ENCODE measurements at regions not wholly inside any gene's neighbourhood (a gene's known extent, or its start where the extent isn't known, plus 50 kb on each side); places are given as distances from the start of the nearest gene placed in this dataset.

DNA sequence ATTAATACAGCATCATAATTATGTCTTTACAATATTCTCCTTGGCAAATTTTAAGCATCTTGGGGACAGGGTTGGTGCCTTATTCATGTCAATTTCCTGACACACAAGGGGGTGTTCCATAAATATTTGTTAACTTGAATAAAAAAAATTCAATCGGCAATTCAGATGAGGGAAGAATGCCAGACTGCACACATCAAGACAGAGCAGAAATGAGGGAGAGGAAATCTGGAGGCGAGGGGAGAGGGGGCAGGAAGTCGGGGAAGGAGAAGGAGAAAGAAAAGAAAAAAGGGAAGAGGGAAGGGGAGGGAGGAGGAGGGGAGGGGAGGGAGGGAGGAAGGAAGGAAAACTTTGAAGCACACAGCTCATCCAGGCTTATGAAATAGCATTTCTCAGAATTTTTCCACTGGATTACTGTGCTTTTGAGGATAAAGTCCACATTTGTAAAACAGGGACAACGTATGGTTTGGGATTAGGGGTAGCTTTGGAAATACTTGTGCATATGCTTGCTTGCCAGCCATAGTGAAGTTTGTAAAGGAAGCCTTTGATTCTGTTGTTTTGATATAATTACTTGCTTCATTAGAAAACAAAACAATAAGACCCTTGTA lies 362.1 kb downstream of the SAMD5 start:
- DNase-seq, result no peak

DNA sequence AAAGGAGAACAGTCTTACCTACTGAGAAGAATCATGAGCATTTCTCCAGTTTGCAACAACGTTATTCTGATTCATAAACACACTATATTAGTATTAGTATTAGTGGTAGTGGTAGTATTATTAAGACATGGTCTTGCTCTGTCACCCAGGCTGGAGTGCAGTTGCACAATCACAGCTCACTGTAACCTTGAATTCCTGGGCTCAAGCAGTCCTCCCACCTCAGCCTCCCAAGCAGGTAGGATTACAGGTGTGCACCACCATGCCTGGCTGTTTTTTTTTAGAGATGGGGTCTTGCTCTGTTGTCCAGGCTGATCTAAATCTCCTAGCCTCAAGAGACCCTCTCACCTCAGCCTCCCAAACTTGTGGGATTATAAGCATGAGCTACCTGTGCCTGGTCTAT lies 363.5 kb downstream of the SAMD5 start:
- DNase-seq, result no peak

DNA sequence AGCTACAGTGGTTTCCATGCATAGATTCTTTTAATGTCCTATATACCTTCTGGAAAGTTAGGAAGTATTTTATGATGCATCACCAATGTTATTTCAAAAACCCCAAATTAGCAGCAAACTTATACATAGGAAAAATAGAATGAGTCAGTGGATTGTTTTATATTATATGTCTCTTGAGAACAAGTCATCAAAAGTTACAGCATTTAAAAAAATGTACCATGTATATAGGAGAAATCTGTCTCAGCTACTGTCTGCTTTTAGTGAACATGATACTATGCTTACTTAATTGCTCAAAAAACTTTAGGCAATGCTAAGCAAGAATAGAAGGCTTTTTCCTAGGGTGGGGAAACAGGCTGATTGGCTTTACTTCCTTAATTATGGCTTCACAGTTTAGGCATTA lies 365.3 kb downstream of the SAMD5 start:
- no peak for DNase-seq

DNA sequence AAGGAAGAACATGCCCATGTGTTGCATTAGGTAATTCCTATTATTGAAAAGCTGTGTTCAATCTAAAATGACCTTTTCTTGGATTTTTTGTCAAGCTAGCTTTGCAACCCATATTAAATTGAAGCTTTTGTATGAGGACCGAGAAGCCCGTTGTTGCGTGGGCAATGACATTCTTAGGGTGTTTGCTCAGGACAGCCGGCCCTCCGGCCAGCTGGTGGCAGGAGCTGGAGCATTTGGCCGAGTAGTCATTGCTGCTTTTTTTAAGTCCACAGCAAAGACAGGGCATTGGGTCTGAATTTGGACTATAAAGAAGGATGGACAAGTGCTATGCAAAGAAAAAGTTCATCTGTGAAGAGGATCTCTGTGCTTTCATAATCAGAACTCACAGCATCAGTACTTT lies 365.8 kb downstream of the SAMD5 start:
- DNase-seq, result no peak

DNA sequence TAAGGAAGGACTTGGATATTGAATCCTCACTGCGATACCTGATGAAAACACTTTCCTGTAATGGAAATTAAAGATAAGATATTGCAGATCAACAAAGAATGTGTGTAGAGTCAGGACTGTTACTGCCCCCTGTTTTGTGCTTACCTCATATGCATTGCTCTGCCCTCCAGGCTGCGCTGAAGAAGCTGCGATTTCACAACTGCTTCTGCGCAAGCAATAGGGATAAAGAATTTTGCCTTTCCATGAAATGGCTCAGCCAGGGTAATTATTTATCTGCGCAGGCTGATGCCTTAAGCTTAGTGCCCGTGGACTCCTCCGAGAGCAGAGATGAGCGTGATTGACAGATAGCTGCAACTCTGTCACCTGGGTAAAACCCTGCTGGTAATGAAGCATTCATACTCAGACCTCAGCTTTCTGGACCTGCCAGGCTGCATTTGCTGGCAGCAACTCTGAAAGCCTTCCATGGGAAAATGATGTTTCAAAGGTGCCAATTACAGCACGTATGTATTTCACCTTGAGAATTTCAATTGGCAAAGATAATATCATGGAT lies 370.6 kb downstream of the SAMD5 start:
- DNase-seq, result no peak

DNA sequence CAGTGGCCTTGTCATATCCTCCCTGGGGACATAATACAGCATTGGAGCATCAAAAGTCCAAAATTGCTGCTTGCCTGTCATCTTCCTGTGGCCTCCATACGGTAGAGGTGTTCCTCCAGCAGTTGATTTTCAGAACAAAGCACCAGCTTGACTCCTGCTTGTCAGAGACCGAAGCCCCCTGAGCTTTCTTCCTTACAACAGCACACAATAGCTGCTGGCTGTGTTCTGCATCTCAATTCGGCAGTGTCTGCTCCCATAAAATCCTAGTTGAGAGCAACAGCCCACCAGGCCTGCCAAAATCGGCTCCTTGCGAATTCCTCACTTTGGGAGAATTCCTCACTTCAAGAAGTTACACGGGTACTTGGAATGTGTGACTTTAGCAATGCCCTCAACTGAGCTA lies 372.9 kb downstream of the SAMD5 start:
- no peak for DNase-seq

DNA sequence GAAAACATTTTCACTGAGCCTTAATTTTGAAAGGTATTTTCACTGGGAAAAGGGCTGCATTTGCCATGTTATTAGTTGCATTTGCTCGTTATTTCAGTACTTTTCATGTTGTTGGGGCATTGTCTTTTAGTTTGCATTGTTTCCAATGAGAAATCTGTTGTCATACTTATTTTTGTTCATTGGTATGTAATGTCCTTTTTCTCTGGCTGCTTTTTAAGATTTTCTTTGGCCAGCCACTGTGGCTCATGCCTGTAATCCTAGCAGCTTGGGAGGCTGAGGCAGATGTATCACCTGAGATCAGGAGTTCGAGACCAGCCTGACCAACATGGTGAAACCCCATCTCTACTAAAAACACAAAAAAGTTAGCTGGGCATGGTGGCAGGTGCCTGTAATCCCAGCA lies 379.9 kb downstream of the SAMD5 start:
- no peak for DNase-seq

DNA sequence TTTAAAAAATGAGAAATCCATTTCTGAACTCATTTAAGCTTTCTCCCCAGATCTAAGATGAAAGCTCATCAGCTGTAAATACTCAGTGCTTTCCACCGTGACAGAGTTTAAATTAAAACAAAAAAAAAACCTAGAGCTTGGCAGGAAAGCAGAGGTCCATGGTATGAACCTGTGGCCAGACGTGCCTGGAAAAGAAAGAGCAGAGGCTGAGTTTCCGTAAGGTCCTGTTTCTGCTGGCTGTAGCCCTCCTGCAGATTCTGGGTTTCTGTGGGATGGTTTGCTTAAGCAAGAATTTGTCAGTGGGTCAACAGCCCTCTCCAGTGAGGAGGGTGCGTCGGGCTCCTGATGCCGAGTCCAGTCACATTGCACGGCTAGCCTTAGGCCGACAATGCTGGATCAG lies 383.2 kb downstream of the SAMD5 start:
- DNase-seq, result no peak

DNA sequence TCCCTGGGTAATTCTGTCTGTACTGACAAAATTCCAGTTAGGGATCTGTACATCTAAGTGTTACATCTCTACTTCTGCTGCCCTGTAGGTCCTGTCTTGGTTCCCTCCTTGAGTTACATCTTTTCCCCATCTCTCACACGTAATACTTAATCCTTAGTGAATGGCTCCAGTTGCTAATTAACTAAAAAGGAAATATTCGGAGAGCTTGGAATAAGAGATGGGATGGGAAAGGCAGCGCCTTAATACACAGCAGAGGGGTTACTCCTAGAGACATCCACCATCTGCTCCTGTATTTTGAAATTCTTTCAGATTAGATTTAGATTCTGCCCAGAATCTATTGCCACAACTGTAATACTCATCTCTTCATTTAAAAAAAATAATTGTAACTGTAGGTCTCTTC lies 384.0 kb downstream of the SAMD5 start:
- DNase-seq, result no peak

DNA sequence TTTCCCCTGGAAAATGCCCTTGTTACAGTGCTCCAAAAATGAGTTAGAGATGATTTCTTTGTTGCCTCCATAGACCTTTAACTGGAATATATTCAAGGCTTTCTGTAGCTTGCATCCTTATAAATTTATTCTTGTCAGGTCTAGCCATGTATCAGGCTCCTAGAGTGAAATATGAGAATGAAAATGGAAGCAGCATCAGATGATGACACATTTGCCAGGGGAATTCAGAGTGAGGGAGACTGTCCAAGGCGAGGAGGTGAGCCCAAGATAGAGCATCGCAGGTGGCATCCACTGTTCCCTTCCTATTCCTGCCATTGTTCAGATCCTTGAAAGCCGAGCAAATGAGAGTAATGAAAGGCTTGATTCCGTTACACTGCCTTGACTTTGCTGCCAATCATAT lies 386.8 kb downstream of the SAMD5 start:
- DNase-seq, result no peak

DNA sequence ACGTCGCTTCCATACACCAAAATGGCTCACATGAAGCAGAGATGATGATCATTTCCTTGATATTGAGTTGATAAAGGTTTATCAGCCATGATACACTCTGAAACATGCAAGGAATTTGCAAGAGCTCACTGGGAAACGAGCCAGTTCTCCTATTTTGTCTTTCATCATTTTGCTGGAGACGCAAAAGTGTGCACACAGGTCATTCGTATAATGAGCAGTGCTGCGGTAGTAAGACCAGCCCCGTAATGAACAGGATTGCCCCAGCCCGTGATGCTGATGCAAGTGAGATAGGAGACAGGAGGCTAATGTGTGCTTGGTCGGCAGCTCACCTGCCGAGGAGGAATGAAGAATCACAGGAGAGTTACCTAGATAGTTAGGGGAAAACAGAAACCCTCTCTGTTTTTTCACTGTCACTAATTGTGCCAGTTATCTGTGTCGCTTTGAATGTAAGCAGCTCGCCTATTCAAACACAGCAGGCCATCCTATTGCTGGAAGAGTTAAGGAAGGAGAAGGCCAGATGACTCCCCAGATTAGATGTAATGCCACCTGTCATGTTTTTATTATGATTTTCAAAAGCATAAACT lies 391.8 kb downstream of the SAMD5 start:
- no peak for DNase-seq

DNA sequence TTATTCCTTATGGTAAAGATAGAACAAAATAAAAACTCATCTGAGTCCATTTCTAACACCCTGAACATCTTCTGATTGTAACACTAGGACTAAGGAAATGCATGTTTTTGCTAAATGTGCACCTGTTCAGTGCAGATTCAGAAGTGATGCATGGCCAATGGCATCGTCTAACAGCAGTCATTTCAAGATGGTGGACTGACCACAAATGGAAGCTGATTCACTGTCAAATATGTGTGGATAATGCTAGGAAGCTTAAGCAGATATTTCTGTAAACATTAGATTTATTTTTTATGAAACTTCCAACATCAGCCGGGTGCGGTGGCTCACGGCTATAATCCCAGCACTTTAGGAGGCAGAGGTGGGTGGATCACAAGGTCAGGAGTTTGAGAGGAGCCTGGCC lies 394.8 kb downstream of the SAMD5 start:
- no peak for DNase-seq

DNA sequence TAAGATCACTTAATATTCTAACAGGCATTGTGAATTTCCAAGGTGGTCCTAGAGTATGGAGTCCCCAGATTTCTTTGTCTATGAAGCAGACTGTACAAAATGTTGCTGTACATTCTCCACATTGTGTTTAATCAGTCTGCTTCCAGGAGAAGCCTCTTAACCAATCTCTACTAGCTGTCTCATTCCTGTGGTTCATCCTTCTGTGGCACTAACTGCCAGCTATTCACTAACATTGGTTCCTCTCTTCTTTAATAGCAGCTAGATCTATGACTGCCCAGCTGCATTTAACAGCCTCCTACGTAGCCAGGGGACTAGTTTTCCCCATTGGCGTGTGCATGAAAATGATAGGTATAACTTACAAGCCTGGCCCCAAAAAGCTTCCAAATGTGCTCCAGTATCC lies 395.4 kb downstream of the SAMD5 start:
- no peak for DNase-seq

DNA sequence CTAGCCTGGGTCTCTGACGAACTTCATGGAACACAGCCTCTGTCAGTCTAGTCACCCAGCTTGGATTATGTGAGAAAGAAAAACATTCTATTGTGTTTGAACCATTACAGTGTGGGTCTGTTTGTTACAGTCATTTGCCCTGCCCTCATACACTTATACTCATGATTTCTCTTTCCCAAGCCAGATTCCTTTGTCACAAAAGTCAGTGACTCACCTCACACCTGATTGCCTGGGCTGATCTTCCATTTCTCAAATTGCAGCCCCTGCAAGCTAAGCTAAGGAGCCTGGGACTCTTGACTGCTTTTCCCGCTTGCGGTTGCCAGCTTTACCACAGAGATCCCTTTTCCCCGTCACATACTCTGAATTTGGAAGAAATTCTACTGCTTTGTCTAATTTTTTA lies 395.9 kb downstream of the SAMD5 start:
- DNase-seq, result no peak

DNA sequence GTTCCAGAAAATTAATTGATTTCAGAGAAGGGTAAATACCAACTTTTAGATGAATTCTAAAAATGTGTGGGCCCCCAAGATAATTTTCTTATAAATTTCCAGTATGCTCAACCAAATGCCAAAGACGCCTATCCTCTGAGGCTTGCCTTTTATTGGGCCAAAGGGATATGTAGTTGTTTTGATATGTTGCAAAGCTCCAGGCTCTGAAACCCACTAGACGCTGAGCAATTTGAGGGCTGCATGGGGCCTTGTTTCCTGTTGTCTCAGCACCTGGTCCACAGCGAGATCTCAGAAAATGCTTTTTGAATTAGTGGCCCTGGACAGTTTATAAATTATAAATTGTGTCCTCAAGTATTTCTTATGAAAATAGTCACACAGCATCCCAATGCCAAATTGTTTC lies 397.2 kb downstream of the SAMD5 start:
- DNase-seq, result no peak

DNA sequence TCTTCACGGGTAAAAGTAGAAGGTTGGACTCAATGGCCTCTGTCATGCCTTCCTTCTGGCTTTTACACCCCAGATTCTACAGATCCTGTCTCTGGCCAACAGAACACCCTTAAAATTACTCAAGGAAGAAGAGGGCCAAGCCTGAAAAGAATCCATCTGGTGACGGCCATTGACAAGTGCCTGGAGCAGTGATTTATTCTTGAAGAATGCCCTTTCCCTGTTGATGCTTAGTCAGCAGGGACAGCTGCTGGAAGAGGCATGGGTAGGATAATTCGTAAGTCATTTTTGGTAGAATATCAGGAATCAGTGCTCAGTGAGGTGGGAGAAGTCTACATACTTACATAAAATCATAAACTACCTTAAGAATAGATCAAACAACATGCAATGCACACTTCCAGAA lies 397.9 kb downstream of the SAMD5 start:
- no peak for DNase-seq

DNA sequence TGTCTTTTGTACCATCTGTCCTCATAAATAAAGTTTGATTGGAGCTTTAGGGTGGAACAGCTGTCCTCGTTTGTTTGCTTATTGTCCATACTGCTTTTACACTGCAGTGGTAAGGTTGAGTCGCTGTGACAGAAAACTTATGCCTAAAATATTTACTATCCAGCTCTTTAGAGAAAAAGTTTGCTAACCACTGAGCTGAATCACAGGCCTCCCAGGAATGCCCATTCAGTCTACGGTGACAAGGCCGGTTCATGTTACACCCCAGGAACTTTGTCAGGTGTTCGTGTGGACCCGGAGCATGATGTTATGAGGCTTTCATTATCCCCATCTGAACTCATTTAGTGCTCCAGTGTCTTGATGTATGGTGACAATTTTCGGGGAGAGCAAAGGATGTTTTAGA lies 401.1 kb downstream of the SAMD5 start:
- no peak for DNase-seq

DNA sequence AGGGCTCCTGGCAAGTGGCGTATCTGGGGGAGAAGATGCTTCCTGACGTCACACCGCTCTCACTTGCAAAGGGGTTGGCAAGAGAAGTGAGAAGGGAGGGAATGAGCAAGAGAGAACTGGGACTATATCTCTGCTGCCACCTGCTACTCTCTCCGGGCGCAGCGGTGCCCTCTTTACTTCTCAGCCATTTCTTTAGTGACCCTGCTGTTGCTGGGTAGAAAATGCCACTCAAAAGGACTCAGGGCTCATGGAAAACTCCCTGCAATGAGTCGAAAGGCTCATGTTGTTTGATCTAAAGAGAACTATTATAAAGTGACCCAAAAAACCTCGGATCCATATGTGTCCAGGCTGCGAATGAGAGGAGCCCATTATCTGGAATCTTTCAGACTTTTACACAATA lies 401.8 kb downstream of the SAMD5 start:
- DNase-seq, result no peak

DNA sequence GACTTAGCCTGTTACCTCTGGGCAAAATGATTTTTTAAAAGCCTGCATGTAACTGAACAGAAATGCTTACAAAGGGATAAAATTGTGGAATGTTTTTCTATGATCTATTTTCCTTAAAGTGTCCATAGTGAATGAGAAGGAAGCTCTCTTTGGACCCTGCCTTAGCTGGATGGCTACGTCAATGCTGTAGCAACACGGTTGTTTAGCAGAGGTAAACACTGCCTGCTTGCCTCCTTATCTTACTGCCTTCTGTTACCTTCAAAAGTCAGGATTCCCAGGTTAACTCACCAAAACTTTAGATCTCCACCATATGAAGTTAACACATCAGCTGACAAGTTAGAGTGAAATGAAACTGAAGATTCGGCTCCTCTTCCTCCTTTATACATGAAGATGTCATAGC lies 402.6 kb downstream of the SAMD5 start:
- no peak for DNase-seq

DNA sequence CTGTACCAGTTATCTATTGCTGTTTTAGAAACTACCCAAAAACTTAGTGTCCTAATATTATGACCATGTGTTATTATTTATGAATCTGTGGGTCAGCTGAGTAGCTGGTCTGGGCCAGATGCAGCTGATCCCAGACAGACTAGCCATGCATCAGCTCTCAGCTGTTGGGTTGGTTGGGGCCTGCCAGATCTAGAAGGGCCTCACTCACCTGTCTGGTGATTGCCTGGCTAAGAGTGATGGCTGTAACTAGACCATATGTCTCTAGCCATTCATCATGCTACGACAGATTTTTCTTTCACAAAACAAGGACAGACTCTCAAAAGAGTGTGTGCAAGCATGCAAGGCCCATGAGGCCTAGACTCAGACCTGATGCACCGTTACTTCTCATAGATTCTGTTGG lies 403.2 kb downstream of the SAMD5 start:
- no peak for DNase-seq

DNA sequence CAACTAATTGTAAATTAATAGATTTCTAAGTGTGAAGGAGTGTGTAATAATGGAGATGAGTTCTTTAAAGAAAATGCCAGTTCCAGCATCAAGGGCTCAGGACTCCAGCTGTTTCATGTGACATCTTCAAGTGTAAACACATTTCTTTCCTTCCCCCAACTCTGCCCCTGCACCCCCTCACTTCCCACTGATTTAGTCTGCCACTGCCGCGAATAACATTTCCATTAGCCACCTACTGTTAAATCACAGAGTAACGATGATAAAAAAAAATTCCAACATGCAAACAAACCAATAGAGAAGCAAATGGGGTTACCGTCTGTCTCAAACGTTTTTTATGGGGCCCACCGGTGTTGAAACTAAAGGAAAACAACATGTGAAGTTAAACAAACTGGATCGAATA lies 414.3 kb downstream of the SAMD5 start:
- DNase-seq, result no peak

DNA sequence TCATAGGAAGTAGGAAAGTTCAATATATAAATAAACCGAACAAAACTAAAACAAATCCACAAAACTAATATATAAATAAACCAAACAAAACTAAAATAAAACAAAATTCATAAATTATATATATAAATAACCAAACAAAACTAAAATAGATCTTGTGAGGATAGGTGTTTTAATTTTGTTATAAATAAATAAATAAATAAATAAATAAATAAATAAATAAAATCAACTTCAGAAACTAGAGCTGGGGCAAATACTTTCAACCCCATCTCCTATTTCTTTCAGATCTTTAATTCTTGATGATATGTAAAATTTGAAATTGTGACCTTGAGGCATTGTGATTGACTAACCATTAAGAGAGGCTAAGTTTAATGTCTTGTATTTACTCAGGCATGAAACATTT lies 416.1 kb downstream of the SAMD5 start:
- no peak for DNase-seq

DNA sequence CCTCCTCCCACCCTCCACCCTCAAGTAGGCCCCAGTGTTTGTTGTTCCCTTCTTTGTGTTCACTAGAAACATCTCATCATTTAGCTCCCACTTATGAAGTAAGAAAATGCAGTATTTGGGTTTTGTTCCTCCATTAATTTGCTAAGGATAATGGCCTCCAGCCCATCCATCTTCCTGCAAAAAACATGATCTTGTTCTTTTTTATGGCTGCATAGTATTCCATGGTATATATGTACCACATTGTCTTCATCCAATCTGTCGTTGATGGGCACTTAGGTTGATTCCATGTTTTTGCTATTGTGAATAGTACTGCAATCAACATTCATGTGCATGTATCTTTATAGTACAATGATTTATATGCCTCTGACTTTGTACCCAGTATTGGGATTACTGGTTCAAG lies 416.8 kb upstream of the SASH1 start:
- no peak for DNase-seq

DNA sequence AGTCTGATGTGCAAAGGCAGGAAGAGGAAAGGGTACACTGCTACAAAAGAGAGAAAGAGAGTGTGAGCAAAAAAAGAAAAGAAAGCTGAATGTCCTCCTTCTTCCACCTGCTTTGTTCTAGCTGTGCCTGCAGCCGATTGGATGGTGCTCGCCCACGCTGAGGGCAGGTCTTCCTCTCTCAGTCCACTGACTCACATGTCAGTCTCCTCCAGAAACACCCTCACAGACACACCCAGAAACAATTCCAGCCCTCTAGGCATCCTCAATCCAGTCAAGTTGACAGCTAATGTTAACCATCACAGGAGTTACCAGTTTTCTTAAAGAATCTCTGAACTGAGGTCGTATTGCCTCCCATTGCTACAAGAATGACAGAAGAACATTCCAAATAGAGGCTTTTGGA lies 411.9 kb upstream of the SASH1 start:
- DNase-seq, result no peak

DNA sequence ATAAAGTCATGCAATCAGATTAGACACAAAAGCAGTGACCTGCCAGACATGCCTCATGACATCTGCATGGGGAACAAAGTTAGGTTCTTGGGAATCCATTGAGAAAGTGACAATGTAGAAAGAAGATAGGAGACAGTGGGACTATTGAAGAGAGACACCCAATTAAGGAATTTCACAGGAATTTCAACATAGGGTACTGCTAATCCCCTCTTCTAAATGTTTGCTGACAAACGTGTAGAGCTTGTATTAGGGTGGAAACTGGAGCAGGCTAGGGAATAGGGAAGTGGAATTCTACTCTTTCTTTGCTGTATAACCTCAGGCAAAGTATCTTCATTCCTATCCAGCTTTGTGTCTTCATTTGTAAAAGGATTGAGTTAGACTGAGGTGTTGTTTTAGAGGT lies 409.4 kb upstream of the SASH1 start:
- DNase-seq, result no peak
